GM12864 (cell line): ENCODE measurements at regions not wholly inside any gene's neighbourhood (a gene's known extent, or its start where the extent isn't known, plus 50 kb on each side); places are given as distances from the start of the nearest gene placed in this dataset.

Experiments
- DNase-seq: peaks from one replicate; pipeline ENCODE4 v3.0.0-alpha.2; 2011; ENCODE audit warnings: low read depth
- H3K4me3 ChIP-seq: 2 replicates; pipeline ENCODE4 v1.5.1; 2011; ENCODE audit warnings: mild to moderate bottlenecking, low read depth, low read length, control low read depth
- CTCF ChIP-seq: IDR thresholded peaks from 2 replicates; pipeline ENCODE4 v1.5.1; 2011; ENCODE audit warnings: low read depth, mild to moderate bottlenecking, moderate library complexity, low read length, control low read depth, inconsistent platforms; ENCODE audit errors: missing control alignments

GRCh38 chr3:107032111-107032510, 345.1 kb upstream of the CCDC54 start:
- no peak for TF ChIP-seq CTCF
- DNase-seq = no peak
- no peak overlapping the region for H3K4me3 ChIP-seq

DNA sequence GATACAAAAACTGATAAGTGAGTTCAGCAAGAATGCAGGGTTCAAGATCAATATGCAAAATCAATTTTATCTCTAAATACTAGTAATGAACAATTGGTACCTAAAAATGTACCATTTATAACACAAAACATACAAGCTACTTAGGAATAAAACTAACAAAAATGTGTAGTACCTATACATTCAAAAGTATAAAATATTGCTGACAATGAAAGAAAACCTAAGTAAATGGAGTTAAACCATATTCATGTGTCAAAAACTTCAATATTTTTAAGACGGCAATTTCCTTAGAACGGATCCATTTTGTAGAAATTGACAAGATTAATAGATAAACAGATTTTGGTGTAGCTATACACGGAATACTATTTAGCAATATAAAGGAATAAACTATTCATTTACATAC, 343.1 kb upstream of the CCDC54 start:
- no peak for TF ChIP-seq CTCF
- no peak for DNase-seq
- H3K4me3 ChIP-seq = no peak overlapping the region

GRCh38 chr3:107035176-107035575, 342.1 kb upstream of the CCDC54 start:
- no peak for DNase-seq
- no peak for TF ChIP-seq CTCF
- H3K4me3 ChIP-seq = no peak overlapping the region

DNA sequence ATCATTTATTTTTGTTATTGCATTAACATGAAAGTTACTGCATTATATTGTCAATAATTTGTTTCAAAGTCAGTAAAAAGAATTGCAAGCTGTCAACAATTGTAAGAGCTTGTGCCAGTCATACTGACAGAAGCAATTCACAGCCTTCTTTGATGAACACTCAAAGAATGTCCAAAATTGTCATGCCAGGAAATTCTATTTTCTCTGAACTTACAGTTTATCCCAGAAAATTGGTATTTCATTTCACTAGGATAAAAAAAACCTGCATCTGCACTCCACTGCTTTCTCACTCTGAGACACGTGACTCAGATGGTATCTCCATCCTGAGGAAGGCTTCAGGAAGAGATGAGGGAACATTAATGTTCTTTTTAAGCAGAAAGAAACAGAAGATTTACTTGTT, 332.6 kb upstream of the CCDC54 start:
- DNase-seq = no peak
- no peak for TF ChIP-seq CTCF
- H3K4me3 ChIP-seq = no peak overlapping the region

- DNase-seq = no peak
- no peak overlapping the region for H3K4me3 ChIP-seq
- no peak for TF ChIP-seq CTCF
These were observed 331.4 kb upstream of the CCDC54 start for GRCh38 chr3:107045791-107046190.

- no peak for DNase-seq
- no peak overlapping the region for H3K4me3 ChIP-seq
- no peak for TF ChIP-seq CTCF
These were observed 321.9 kb upstream of the CCDC54 start for GRCh38 chr3:107055181-107055942.

DNA sequence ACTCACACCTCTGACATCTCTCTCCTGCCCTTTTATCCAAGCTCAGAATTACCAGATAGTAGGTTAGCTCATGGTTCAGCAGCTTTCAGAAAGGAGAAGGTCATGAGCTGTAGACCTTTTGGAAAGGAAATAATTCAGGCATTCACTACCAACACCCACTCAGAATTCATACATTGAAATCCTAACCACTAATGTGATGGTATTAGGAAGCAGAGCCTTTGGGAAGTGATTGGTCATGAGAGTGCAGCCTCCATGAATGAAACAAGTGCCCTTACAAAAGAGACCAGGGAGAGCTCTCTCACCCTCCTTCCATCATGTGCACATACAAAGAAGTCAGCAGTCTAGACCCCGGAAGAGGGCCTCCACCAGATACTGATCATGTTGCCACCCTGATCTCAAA, 315.8 kb upstream of the CCDC54 start:
- H3K4me3 ChIP-seq = no peak overlapping the region
- TF ChIP-seq CTCF = no peak
- no peak for DNase-seq
